ENCODE measurements at regions not wholly inside any gene's neighbourhood (a gene's known extent, or its start where the extent isn't known, plus 50 kb on each side); places are given as distances from the start of the nearest gene placed in this dataset.

- TF ChIP-seq EZH2 (IDR thresholded peaks at IDR 0.05; ENCODE audit: insufficient read depth, low read length) (no peak), CTCF (IDR thresholded peaks at IDR 0.05; ENCODE audit: insufficient read depth, low read depth, low read length) (no peak)
These were observed 390.7 kb upstream of the ZP4 start for GRCh38 chr1:238281418-238281817.

All from astrocyte (in vitro differentiated cells and primary cell).